Calu3 (cell line): ENCODE measurements at regions not wholly inside any gene's neighbourhood (a gene's known extent, or its start where the extent isn't known, plus 50 kb on each side); places are given as distances from the start of the nearest gene placed in this dataset.

ENCODE experiments used
- BruUV-seq: library from RNA; stranded (reverse); fragments of 400-500 nt; replicated peaks from 2 replicates; lab custom pipeline; 2021; lab: Mats Ljungman, UMichigan
- CTCF ChIA-PET: fragments of 300-600 bp; sonication (Branson Sonifier 250); formaldehyde crosslinking; loops from one replicate; lab custom pipeline; 2022; ENCODE audit warnings: antibody characterized with exemption; lab: Charles Lee
- DNase-seq: peaks from one replicate; pipeline ENCODE4 v3.0.0; 2022
- H3K27ac Mint-ChIP-seq: one replicate; pipeline ENCODE4 v1.8.0; 2022; ENCODE audit warnings: mixed read lengths; ENCODE audit not compliant: unreplicated experiment
- H3K27me3 Mint-ChIP-seq: one replicate; pipeline ENCODE4 v1.8.0; 2022; ENCODE audit warnings: mixed read lengths; ENCODE audit not compliant: unreplicated experiment
- H3K36me3 Mint-ChIP-seq: one replicate; pipeline ENCODE4 v1.8.0; 2022; ENCODE audit warnings: mild to moderate bottlenecking, moderate library complexity, mixed read lengths; ENCODE audit not compliant: insufficient read depth, unreplicated experiment
- H3K4me1 Mint-ChIP-seq: one replicate; pipeline ENCODE4 v1.8.0; 2022; ENCODE audit warnings: mild to moderate bottlenecking, low read depth, mixed read lengths; ENCODE audit not compliant: unreplicated experiment
- H3K4me3 Mint-ChIP-seq: one replicate; pipeline ENCODE4 v1.8.0; 2022; ENCODE audit warnings: mild to moderate bottlenecking, low read depth, moderate library complexity, mixed read lengths; ENCODE audit not compliant: unreplicated experiment
- H3K9me3 Mint-ChIP-seq: one replicate; pipeline ENCODE4 v1.8.0; 2022; ENCODE audit warnings: low read depth, mixed read lengths; ENCODE audit not compliant: unreplicated experiment
- intact Hi-C: fragments of 100-400 bp; cut with micrococcal nuclease; formaldehyde crosslinking; loops from one replicate; pipeline ENCODE4 v1.10.0; 2022; ENCODE audit not compliant: unreplicated experiment
- TF ChIP-seq, protein P1 (sequence below): fragments of 200-600 bp; IDR thresholded peaks from one replicate; pipeline ENCODE4 v1.8.0; 2022; ENCODE audit warnings: antibody characterized with exemption; ENCODE audit not compliant: unreplicated experiment

- peak; percentile 86 for DNase-seq
- CTCF ChIA-PET = interaction anchor here (1.4 to 2.1 kb wide), 3 partner anchors 53 to 92 kb away, joined by 5 to 10 read pairs (median 7); no protein-coding TSS in a partner anchor
- Mint-ChIP-seq H3K4me3 (peak overlapping the region; percentile 60), H3K27me3 (no peaks in the 10 kb centered on the region), H3K36me3 (peaks cover 23% of the 10 kb centered on the region), H3K4me1 (peaks cover 65% of the 10 kb centered on the region), H3K9me3 (no peaks in the 10 kb centered on the region), H3K27ac (peak overlapping the region; percentile 93)
- intact Hi-C loops = no loop called here
- TF ChIP-seq, protein P1, sequence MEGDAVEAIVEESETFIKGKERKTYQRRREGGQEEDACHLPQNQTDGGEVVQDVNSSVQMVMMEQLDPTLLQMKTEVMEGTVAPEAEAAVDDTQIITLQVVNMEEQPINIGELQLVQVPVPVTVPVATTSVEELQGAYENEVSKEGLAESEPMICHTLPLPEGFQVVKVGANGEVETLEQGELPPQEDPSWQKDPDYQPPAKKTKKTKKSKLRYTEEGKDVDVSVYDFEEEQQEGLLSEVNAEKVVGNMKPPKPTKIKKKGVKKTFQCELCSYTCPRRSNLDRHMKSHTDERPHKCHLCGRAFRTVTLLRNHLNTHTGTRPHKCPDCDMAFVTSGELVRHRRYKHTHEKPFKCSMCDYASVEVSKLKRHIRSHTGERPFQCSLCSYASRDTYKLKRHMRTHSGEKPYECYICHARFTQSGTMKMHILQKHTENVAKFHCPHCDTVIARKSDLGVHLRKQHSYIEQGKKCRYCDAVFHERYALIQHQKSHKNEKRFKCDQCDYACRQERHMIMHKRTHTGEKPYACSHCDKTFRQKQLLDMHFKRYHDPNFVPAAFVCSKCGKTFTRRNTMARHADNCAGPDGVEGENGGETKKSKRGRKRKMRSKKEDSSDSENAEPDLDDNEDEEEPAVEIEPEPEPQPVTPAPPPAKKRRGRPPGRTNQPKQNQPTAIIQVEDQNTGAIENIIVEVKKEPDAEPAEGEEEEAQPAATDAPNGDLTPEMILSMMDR = no peak
- no TSS peak for BruUV-seq
These were observed 52.5 kb upstream of the WSB1 start for GRCh38 chr17:27241346-27241946.

- TF ChIP-seq, protein P1 = no peak
- intact Hi-C loops = no loop called here
- H3K9me3 Mint-ChIP-seq = no peaks in the 10 kb centered on the region
- H3K4me1 Mint-ChIP-seq = peaks cover 75% of the 10 kb centered on the region
- H3K27ac Mint-ChIP-seq = no peak overlapping the region
- H3K36me3 Mint-ChIP-seq = peaks cover 23% of the 10 kb centered on the region
- CTCF ChIA-PET = interaction anchor here (2.1 kb wide), 1 partner anchor 54 kb away, joined by 5 read pairs; no protein-coding TSS in a partner anchor
- no peak overlapping the region for H3K4me3 Mint-ChIP-seq
- no TSS peak for BruUV-seq
- H3K27me3 Mint-ChIP-seq = no peaks in the 10 kb centered on the region
- no peak for DNase-seq
These were observed 51.0 kb upstream of the WSB1 start for GRCh38 chr17:27242951-27243350.

DNA sequence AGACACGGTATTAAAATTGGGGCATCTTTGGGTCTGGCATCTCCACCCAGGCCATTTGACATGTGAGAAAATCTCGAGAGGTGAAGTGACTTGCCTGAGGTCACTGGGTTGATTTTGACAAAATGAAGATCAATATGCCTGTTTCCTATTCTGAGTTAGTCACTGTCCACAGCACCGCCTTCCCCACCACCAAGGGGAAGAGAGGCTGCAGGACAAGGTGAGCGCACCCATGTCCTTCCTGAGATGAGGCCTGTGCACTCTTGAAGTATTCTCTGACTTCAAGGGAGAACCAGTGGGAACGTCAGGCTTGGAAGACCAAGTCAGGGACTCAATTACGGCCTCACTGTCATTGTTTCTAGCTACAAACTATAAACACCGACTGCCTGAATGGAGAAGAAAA, 49.9 kb upstream of the WSB1 start:
- Mint-ChIP-seq H3K27me3 (no peaks in the 10 kb centered on the region), H3K9me3 (no peaks in the 10 kb centered on the region), H3K36me3 (peaks cover 23% of the 10 kb centered on the region), H3K27ac (no peak overlapping the region), H3K4me1 (peaks cover 75% of the 10 kb centered on the region), H3K4me3 (no peak overlapping the region)
- TF ChIP-seq, protein P1 = no peak
- no TSS peak for BruUV-seq
- intact Hi-C loops = loop anchor here (2.0 kb wide), 1 partner anchor 89 kb away; no protein-coding TSS in a partner anchor
- DNase-seq = no peak
- CTCF ChIA-PET = interaction anchor here (0.6 to 1.1 kb wide), 2 partner anchors 47 to 52 kb away, joined by 3 read pairs; no protein-coding TSS in a partner anchor
